Stimulated activated naive CD4-positive, alpha-beta T cell treated with Interleukin-2 at 50 U/mL for 16 hours (primary cell): ENCODE measurements at regions not wholly inside any gene's neighbourhood (a gene's known extent, or its start where the extent isn't known, plus 50 kb on each side); places are given as distances from the start of the nearest gene placed in this dataset.
"Not testable (repeated sequence)": the region's sequence is repeated elsewhere in the genome, so short reads cannot be mapped to it uniquely, and the experiment has no call there.

Experiments
- DNase-seq: peaks from one replicate; lab custom pipeline; 2025; lab: John Stamatoyannopoulos, UW

- DNase-seq, result no peak
Observed at GRCh38 chr14:105918496-105919262, 392.3 kb downstream of the TMEM121 start.

- no peak for DNase-seq
Observed at GRCh38 chr14:105919458-105920150, 393.2 kb downstream of the TMEM121 start.

- DNase-seq, result not testable (repeated sequence)
Observed at GRCh38 chr14:105920151-105920700, 393.8 kb downstream of the TMEM121 start.

GRCh38 chr14:105920803-105921755 is 394.7 kb downstream of the TMEM121 start:
- DNase-seq, result not testable (repeated sequence)

- DNase-seq, result not testable (repeated sequence)
Observed at GRCh38 chr14:105921781-105922180, 395.4 kb downstream of the TMEM121 start.

- not testable (repeated sequence) for DNase-seq
Observed at GRCh38 chr14:105923520-105924191, 397.3 kb downstream of the TMEM121 start.

- no peak for DNase-seq
Observed at GRCh38 chr14:105924951-105925591, 398.7 kb downstream of the TMEM121 start.

GRCh38 chr14:105925615-105926372 is 399.4 kb downstream of the TMEM121 start:
- no peak for DNase-seq

- no peak for DNase-seq
Observed at GRCh38 chr14:105926373-105927095, 400.2 kb downstream of the TMEM121 start.

- no peak for DNase-seq
Observed at GRCh38 chr14:105927096-105928060, 401.0 kb downstream of the TMEM121 start.

GRCh38 chr14:105928171-105929111 is 402.1 kb downstream of the TMEM121 start:
- not testable (repeated sequence) for DNase-seq

- DNase-seq, result no peak
Observed at GRCh38 chr14:105929327-105930081, 403.1 kb downstream of the TMEM121 start.

- DNase-seq, result no peak
Observed at GRCh38 chr14:105930572-105930971, 404.2 kb downstream of the TMEM121 start.

GRCh38 chr14:105931808-105932483 is 405.6 kb downstream of the TMEM121 start:
- DNase-seq, result no peak

GRCh38 chr14:105933238-105933637 is 406.9 kb downstream of the TMEM121 start:
- no peak for DNase-seq

GRCh38 chr14:105935384-105935783 is 409.0 kb downstream of the TMEM121 start:
- DNase-seq, result no peak
